D721Med (cell line): ENCODE measurements at regions not wholly inside any gene's neighbourhood (a gene's known extent, or its start where the extent isn't known, plus 50 kb on each side); places are given as distances from the start of the nearest gene placed in this dataset.

Experiments
- DNase-seq: peaks from one replicate; pipeline ENCODE4 v3.0.0; 2011; ENCODE audit warnings: low spot score; ENCODE audit not compliant: insufficient read length
- FAIRE-seq: peaks from 2 replicates; lab custom pipeline; 2011; peaks lifted over from hg19 to GRCh38; lab: Jason Lieb, UNC
- TF ChIP-seq, protein P1 (sequence below): IDR thresholded peaks from 2 replicates; pipeline ENCODE4 v1.5.1; 2012; ENCODE audit warnings: mild to moderate bottlenecking, control low read depth; ENCODE audit not compliant: insufficient read depth; ENCODE audit errors: missing control alignments

DNA sequence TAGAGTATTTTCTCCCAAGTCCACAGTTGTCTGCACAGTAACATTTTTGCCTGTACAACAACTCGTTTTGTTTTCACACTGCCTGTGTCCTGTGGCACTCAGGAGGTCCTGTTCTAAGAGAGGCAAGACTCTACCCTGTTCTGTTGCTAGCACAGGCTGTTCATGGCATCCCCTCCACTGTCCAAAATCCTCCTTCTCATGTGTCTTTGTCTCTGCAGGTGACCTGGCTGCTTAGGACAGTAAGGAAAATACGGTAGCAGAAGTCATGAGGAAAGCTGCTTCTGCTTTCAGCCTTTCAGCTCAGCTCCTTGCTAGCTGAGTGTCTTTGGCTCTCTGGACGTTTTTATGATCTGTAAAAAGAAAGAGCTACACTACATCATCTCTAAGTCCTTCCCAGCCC is 205.9 kb downstream of the C1D start:
- TF ChIP-seq, protein P1, sequence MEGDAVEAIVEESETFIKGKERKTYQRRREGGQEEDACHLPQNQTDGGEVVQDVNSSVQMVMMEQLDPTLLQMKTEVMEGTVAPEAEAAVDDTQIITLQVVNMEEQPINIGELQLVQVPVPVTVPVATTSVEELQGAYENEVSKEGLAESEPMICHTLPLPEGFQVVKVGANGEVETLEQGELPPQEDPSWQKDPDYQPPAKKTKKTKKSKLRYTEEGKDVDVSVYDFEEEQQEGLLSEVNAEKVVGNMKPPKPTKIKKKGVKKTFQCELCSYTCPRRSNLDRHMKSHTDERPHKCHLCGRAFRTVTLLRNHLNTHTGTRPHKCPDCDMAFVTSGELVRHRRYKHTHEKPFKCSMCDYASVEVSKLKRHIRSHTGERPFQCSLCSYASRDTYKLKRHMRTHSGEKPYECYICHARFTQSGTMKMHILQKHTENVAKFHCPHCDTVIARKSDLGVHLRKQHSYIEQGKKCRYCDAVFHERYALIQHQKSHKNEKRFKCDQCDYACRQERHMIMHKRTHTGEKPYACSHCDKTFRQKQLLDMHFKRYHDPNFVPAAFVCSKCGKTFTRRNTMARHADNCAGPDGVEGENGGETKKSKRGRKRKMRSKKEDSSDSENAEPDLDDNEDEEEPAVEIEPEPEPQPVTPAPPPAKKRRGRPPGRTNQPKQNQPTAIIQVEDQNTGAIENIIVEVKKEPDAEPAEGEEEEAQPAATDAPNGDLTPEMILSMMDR, result no peak
- FAIRE-seq (no peak), DNase-seq (no peak)

DNA sequence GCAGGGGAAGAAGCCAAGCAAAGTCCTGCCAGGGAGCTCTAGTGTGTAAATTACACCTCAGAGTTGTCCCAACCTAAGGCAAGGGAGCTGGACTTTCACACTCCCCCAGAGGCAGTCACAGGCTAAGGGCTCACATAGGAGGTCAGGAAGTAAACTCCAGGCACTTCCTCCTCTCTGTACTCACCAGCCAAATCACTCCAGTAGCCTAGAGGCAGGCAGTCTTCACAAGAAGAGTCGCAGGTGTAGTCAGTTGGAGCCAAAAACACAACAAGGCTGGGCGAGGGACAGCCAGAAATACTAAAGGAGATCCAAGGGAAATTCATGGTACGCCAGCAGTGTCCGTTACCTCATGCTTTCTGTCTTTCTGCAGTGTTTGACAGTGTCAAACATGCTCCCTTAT is 205.0 kb downstream of the C1D start:
- no peak for FAIRE-seq
- no peak for DNase-seq
- TF ChIP-seq, protein P1, result no peak

DNA sequence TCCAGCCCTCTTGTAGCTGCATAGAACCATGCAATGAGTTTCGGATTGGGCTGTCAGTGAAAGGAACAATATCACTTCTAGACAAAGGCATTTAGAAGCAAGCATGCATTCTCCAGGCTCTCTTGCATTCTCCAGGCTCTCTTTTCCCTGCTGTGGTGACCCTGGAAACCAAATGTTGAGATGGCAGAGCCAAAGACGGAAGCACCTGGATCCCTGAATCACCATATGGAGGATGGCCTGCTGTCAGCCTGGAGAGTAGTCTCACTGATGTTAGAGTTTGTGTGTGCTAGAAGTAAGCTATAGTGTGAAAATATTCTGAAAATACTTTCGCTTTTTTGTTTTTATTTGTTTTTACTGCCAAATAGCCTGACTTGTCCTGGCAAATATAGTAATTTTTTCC is 203.9 kb downstream of the C1D start:
- FAIRE-seq (no peak), DNase-seq (no peak)
- TF ChIP-seq, protein P1, result no peak

DNA sequence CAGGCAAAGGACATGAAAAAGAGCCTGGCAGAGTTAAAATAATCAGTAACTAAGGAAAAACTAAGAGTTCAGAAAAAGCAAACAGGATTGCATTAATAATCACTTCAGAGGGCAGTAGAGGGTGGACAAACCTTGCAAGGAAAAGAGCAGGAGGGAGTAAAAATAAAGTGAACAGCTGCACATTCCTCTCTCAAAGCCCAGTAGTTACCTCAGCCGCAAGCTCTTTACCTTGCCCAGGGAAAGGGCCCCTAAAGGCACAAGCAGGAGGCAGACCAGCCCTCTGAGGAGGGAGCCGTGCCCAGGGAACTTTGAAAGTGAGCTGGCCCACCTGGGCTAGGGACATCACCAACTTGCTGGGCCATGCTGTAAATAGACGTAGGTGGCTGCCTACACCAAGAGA is 196.9 kb downstream of the C1D start:
- TF ChIP-seq, protein P1, result no peak
- FAIRE-seq, result no peak
- no peak for DNase-seq

DNA sequence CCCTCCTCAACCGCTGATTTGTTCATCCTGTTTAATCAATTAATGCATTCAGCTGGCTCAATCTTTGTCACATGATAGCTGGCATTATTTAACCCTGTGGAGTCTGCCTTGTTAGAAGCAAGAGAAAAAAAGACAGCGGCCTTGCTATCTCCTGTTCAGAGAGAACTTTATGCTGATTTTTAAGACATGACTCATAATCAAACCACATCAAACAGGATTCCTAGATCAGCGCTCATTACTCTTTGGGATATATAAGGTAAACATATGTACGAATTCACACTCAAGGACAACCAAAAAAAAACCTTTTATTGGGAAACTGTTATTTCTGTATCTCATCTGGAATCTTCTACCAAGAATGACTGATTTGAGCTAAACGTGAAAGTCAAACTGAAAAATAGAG is 195.1 kb downstream of the C1D start:
- FAIRE-seq (no peak), DNase-seq (no peak)
- TF ChIP-seq, protein P1, result no peak

DNA sequence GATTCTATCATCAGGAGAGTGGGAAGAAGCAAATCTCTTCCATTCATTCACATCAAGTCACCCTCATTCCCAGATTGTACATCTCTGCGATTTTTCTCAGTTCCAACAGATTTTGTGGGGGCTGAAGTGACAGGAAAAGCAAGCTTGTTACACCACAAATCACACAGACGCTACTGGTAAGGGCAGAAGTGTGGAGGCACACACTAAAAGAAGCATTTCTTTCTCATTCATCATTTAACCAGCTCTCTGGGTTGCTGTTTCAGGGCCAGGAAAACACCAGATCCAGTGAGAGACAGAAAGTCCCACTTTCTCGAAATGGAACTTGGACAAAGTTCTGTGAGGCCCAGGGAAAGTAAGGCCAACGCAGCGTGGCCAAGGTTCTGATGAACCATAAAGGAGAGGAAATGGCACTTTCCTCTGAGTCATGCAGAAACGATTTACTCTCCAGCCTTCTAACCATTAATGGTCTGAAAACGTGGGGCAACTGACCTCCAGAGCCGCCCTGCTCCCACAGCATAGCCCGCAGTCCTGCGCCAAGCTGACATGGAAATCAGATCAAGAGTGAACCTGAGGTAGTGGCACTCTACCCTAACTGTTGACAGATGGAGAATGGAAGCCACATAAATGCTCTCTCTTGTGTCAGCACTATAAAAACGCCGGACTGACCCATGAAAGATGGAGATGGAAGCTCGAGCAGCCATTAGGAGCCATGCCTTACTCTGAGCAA is 191.0 kb downstream of the C1D start:
- no peak for DNase-seq
- no peak for FAIRE-seq

DNA sequence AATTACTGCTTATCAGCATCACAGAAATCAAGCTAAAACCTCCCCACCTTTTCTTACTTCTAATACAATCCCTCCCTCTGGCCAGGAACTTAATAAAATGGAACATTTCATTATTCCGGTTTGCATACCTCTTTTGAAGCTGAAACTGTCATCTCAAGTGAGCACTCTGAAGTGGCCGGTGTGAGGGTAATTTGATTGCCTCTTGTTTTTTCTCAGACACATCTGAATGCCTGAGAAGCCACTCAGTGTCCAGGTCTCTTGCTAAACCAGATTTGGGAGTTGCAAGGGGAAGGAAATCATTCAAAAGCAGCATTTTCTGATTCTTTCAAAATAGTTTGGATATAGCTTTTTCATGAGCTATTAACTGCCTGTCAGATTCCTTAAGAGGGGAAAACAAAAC is 190.3 kb downstream of the C1D start:
- no peak for FAIRE-seq
- no peak for DNase-seq
- TF ChIP-seq, protein P1, result no peak

More for the DNA sequence above, 191.0 kb downstream of the C1D start:
- TF ChIP-seq, protein P1, result no peak
